ENCODE measurements at regions not wholly inside any gene's neighbourhood (a gene's known extent, or its start where the extent isn't known, plus 50 kb on each side); places are given as distances from the start of the nearest gene placed in this dataset.

GRCh38 chr1:29642519-29642918 lies 406.2 kb downstream of the PTPRU start:
- TF ChIP-seq POLR2A (IDR thresholded peaks at IDR 0.05) (no peak), CTCF (IDR thresholded peaks at IDR 0.05) (no peak)

Data from thyroid gland (tissue), 4 donors.